HepG2 (cell line): ENCODE measurements at regions not wholly inside any gene's neighbourhood (a gene's known extent, or its start where the extent isn't known, plus 50 kb on each side); places are given as distances from the start of the nearest gene placed in this dataset.

ENCODE experiments used
- ATAC-seq: fragments of 200-7000 bp; cut with Tn5 transposase; 3 replicates; pipeline ENCODE4 v1.9.1; 2020; ENCODE audit warnings: mild to moderate bottlenecking, moderate library complexity
- BruUV-seq: library from RNA; stranded (reverse); fragments of 400-500 nt; replicated peaks from 2 replicates; lab custom pipeline; 2021; lab: Mats Ljungman, UMichigan
- CTCF ChIA-PET: fragments of 300-600 bp; formaldehyde crosslinking; extraction: SDS; loops from one replicate; lab custom pipeline; 2021; ENCODE audit warnings: low total read pairs, inconsistent platforms, low intra/inter-chr PET ratio; lab: Yijun Ruan, JAX
- POLR2A ChIA-PET: fragments of 350-600 bp; sonication (Branson Sonifier 250); formaldehyde crosslinking; loops from one replicate; lab custom pipeline; 2020; ENCODE audit warnings: antibody characterized with exemption, inconsistent platforms; lab: Yijun Ruan, JAX
- DNase-seq: peaks from one replicate; pipeline ENCODE4 v3.0.0-alpha.2; 2015; ENCODE audit warnings: low spot score
- FAIRE-seq: peaks from 3 replicates; lab custom pipeline; 2011; peaks lifted over from hg19 to GRCh38; lab: Jason Lieb, UNC
- H2AFZ ChIP-seq: one replicate; pipeline ENCODE4 v1.6.1; 2011; ENCODE audit warnings: low read length, inconsistent platforms
- H3K27ac ChIP-seq: fragments of 300-600 bp; 3 replicates; pipeline ENCODE4 v1.8.0; 2011; ENCODE audit warnings: mixed run types, mild to moderate bottlenecking, mixed read lengths, low read length, inconsistent platforms; ENCODE audit not compliant: insufficient read depth; ENCODE audit errors: extremely low read length
- H3K27me3 ChIP-seq, 2 experiments: fragments of 200-600 bp in 1 of 2; 2 replicates in 1 of 2; 3 replicates in 1 of 2; pipeline versions ENCODE4 v1.6.0 to v1.8.0; 2011; ENCODE audit warnings: low read length in 2 of 2, mild to moderate bottlenecking in 2 of 2, moderate library complexity in 2 of 2, inconsistent platforms in 1 of 2; ENCODE audit not compliant: insufficient read depth in 2 of 2, control insufficient read depth in 1 of 2
- H3K36me3 ChIP-seq, 2 experiments: fragments of 200-600 bp in 1 of 2; replicated peaks in 1 of 2; 2 replicates in 1 of 2; 3 replicates in 1 of 2; pipeline versions ENCODE4 v1.5.1 to v1.8.0; 2011; ENCODE audit warnings: low read length in 2 of 2, inconsistent platforms in 1 of 2; ENCODE audit not compliant: insufficient read depth in 2 of 2, control insufficient read depth in 1 of 2
- H3K4me1 ChIP-seq: 2 replicates; pipeline ENCODE4 v1.5.1; 2012; ENCODE audit warnings: low read length, inconsistent platforms; ENCODE audit not compliant: insufficient read depth
- H3K4me2 ChIP-seq: 2 replicates; pipeline ENCODE4 v1.6.0; 2011; ENCODE audit warnings: low read depth, low read length, inconsistent platforms
- H3K4me3 ChIP-seq, 3 experiments: fragments of 200-600 bp in 1 of 3; sonication (generic), shearing (Covaris generic) in 1 of 3; replicated peaks in 1 of 3; 2 replicates each; pipeline ENCODE4 v1.5.1; 2011 to 2016; ENCODE audit warnings: low read length in 3 of 3, inconsistent platforms in 2 of 3, low read depth in 2 of 3, mild to moderate bottlenecking in 2 of 3, control low read depth in 1 of 3, mixed read lengths in 1 of 3; ENCODE audit not compliant: insufficient read depth in 1 of 3
- H3K79me2 ChIP-seq: one replicate; pipeline ENCODE4 v1.6.1; 2011; ENCODE audit warnings: low read length, inconsistent platforms; ENCODE audit not compliant: insufficient read depth
- H3K9ac ChIP-seq: 2 replicates; pipeline ENCODE4 v1.6.0; 2011; ENCODE audit warnings: mild to moderate bottlenecking, low read depth, low read length, inconsistent platforms; ENCODE audit not compliant: insufficient read depth
- H3K9me3 ChIP-seq: 2 replicates; pipeline ENCODE4 v1.5.1; 2012; ENCODE audit warnings: mild to moderate bottlenecking, low read length
- H4K20me1 ChIP-seq: 2 replicates; pipeline ENCODE4 v1.6.0; 2011; ENCODE audit warnings: inconsistent platforms, mild to moderate bottlenecking, low read length, moderate library complexity; ENCODE audit not compliant: insufficient read depth
- AGO2 ChIP-seq: fragments of 200-400 bp; formaldehyde crosslinking; optimal IDR thresholded peaks from 2 replicates; pipeline ENCODE3; 2017; ENCODE audit warnings: mild to moderate bottlenecking, low read depth, low read length, moderate library complexity
- HNRNPUL1 ChIP-seq: fragments of 200-400 bp; formaldehyde crosslinking; IDR thresholded peaks from 2 replicates; pipeline ENCODE4 v1.6.1; 2017; ENCODE audit warnings: low read depth, mild to moderate bottlenecking, low read length, moderate library complexity
- ZNF124 ChIP-seq: sonication (generic); formaldehyde crosslinking; IDR thresholded peaks from 2 replicates; pipeline ENCODE4 v1.4.0; 2020; ENCODE audit warnings: missing genetic modification reagents
- ZNF253 ChIP-seq: sonication (generic); formaldehyde crosslinking; IDR thresholded peaks from 2 replicates; pipeline ENCODE4 v1.8.0; 2022; ENCODE audit warnings: mild to moderate bottlenecking, missing genetic modification reagents, borderline replicate concordance
- ZNF547 ChIP-seq: sonication (generic); formaldehyde crosslinking; IDR thresholded peaks from 2 replicates; pipeline ENCODE4 v1.5.1; 2020; ENCODE audit warnings: mild to moderate bottlenecking, missing genetic modification reagents
- ZNF549 ChIP-seq: sonication (generic); formaldehyde crosslinking; IDR thresholded peaks from 2 replicates; pipeline ENCODE4 v1.5.0; 2020; ENCODE audit warnings: missing genetic modification reagents
- ZSCAN29 ChIP-seq: sonication (generic); formaldehyde crosslinking; conservative IDR thresholded peaks from 2 replicates; pipeline ENCODE4 v1.4.0; 2020; ENCODE audit warnings: mild to moderate bottlenecking, missing genetic modification reagents
- WGBS: methylation state at CpG from one replicate; pipeline ENCODE4 v1.1.6; 2017; ENCODE audit warnings: low lambda C conversion rate; 5-methylcytosine and 5-hydroxymethylcytosine counted together
- in situ Hi-C: cut with HindIII; loops from 2 replicates; pipeline ENCODE4 v1.10.0; 2017; ENCODE audit warnings: low pct_unique_long_range_greater_than_20kb; ENCODE audit not compliant: extremely low pct_ligation_motif_present
- intact Hi-C: fragments of 100-400 bp; cut with micrococcal nuclease; formaldehyde crosslinking; loops from one replicate; pipeline ENCODE4 v1.10.0; 2022; ENCODE audit not compliant: unreplicated experiment
- TF ChIP-seq, protein P1 (sequence below): IDR thresholded peaks from 2 replicates; pipeline ENCODE4 v1.6.1; 2016; ENCODE audit warnings: control low read depth
- TF ChIP-seq, protein P2 (sequence below): sonication (generic); formaldehyde crosslinking; IDR thresholded peaks from 2 replicates; pipeline ENCODE4 v1.4.0; 2020; ENCODE audit warnings: mild to moderate bottlenecking, missing genetic modification reagents
- TF ChIP-seq, protein P3 (sequence below): sonication (generic); formaldehyde crosslinking; IDR thresholded peaks from 2 replicates; pipeline ENCODE4 v1.8.0; 2022; ENCODE audit warnings: missing genetic modification reagents, mild to moderate bottlenecking, inconsistent platforms, borderline replicate concordance

DNA sequence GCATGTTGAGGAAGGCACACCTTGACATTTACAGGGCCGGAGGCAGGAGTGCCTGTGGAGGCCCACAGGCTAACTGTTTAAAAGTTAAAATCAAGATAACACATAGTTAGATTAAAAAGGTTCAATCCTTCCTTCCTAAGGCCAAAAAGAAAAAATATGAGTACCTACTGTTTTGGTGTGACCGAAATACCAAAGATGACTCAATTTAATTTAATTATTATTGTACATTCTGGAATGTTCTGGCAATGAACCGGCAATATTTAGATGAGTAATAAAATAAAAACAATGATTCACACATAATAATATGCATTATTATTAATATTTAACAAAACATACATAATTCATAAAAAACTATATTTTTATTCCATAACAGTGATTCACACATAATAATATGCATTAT, 136.8 kb upstream of the NTF3 start:
- H3K4me2 ChIP-seq: no peak overlapping the region
- no peaks in the 10 kb centered on the region; a peak in 1 of 5 replicates for H3K27me3 ChIP-seq
- in situ Hi-C loops: no loop called here
- no peaks in the 10 kb centered on the region for H3K79me2 ChIP-seq
- H3K9ac ChIP-seq: no peak overlapping the region
- DNase-seq (no peak), ATAC-seq (no peak), FAIRE-seq (no peak)
- 20% methylated on average over 3 of the region's 3 CpGs for WGBS
- no peaks in the 10 kb centered on the region for H3K4me1 ChIP-seq
- H3K27ac ChIP-seq: no peak overlapping the region
- TF ChIP-seq ZNF547 (CRISPR knock-in tag) (no peak), AGO2 (no peak), ZNF124 (CRISPR knock-in tag) (no peak), ZNF549 (CRISPR knock-in tag) (no peak), ZSCAN29 (no peak), ZNF253 (CRISPR knock-in tag) (no peak), HNRNPUL1 (no peak)
- TF ChIP-seq, protein P1, sequence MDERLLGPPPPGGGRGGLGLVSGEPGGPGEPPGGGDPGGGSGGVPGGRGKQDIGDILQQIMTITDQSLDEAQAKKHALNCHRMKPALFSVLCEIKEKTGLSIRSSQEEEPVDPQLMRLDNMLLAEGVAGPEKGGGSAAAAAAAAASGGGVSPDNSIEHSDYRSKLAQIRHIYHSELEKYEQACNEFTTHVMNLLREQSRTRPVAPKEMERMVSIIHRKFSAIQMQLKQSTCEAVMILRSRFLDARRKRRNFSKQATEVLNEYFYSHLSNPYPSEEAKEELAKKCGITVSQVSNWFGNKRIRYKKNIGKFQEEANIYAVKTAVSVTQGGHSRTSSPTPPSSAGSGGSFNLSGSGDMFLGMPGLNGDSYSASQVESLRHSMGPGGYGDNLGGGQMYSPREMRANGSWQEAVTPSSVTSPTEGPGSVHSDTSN: no peak
- TF ChIP-seq, protein P2, sequence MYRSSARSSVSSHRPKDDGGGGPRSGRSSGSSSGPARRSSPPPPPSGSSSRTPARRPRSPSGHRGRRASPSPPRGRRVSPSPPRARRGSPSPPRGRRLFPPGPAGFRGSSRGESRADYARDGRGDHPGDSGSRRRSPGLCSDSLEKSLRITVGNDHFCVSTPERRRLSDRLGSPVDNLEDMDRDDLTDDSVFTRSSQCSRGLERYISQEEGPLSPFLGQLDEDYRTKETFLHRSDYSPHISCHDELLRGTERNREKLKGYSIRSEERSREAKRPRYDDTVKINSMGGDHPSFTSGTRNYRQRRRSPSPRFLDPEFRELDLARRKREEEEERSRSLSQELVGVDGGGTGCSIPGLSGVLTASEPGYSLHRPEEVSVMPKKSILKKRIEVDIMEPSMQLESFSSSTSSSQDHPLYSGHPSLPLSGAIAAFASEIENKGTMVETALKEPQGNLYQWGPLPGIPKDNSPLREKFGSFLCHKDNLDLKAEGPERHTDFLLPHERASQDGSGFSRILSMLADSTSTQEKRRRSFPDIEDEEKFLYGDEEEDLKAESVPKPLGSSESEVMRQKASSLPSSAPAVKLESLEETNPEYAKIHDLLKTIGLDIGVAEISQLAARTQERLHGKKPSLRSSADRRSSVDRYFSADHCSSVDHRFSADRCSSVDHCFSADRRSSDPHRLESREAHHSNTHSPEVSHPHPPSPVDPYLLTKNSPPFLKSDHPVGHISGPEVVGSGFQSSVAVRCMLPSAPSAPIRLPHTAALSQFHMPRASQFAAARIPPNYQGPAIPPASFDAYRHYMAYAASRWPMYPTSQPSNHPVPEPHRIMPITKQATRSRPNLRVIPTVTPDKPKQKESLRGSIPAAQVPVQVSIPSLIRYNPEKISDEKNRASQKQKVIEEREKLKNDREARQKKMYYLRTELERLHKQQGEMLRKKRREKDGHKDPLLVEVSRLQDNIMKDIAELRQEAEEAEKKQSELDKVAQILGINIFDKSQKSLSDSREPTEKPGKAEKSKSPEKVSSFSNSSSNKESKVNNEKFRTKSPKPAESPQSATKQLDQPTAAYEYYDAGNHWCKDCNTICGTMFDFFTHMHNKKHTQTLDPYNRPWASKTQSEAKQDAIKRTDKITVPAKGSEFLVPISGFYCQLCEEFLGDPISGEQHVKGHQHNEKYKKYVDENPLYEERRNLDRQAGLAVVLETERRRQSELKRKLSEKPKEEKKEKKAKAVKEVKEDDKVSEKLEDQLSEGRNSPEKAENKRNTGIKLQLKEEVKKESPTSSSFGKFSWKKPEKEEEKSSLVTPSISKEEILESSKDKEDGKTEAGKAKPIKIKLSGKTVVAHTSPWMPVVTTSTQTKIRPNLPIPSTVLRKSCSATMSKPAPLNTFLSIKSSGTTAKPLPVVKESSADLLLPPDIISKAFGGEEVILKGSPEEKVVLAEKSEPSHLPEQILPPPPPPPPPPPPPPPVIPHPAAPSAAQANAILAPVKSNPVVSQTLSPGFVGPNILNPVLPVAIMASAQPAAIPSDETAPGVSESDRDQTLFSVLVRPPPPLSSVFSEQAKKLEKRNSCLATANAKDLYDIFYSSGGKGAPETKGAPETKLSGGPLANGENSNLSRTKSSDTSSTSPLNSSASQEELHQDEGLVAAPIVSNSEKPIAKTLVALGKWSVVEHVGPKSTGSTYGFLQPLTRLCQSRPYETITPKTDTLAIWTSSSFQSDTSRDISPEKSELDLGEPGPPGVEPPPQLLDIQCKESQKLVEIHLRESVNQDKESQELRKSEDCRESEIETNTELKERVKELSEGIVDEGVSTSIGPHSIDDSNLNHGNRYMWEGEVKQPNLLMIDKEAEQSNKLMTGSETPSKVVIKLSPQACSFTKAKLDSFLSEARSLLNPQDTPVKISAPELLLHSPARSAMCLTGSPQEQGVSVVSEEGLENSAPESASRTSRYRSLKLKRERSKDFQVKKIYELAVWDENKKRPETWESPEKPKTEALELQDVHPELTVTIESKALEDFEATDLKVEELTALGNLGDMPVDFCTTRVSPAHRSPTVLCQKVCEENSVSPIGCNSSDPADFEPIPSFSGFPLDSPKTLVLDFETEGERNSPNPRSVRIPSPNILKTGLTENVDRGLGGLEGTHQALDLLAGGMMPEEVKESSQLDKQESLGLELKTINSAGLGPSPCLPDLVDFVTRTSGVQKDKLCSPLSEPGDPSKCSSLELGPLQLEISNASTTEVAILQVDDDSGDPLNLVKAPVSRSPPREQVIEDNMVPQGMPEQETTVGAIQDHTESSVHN (CRISPR knock-in tag): no peak
- TF ChIP-seq, protein P3, sequence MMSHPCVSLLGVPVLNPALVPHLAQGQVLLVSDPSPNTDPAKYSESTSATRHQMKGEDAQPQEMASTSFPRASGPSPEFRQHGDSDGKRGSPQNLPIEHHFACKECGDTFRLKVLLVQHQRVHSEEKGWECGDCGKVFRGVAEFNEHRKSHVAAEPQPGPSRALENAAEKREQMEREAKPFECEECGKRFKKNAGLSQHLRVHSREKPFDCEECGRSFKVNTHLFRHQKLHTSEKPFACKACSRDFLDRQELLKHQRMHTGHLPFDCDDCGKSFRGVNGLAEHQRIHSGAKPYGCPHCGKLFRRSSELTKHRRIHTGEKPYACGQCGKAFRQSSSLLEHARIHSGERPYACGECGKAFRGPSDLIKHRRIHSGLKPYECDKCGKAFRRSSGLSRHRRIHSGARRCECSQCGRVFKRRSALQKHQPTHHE: no peak
- TF ChIP-seq, all 625 proteins: peak for 0
- Histone ChIP-seq H3K9me3 (no peaks in the 10 kb centered on the region), H3K4me3 (no peak overlapping the region), H2AFZ (no peak overlapping the region), H4K20me1 (no peaks in the 10 kb centered on the region), H3K36me3 (no peaks in the 10 kb centered on the region)
- intact Hi-C loops: no loop called here
- BruUV-seq: no TSS peak
- ChIA-PET CTCF (no interaction called here), POLR2A (no interaction called here)
